GM19025 (cell line): ENCODE measurements at regions not wholly inside any gene's neighbourhood (a gene's known extent, or its start where the extent isn't known, plus 50 kb on each side); places are given as distances from the start of the nearest gene placed in this dataset.

ENCODE experiments used
- ATAC-seq: cut with Tn5 transposase; IDR thresholded peaks from one replicate; pipeline ENCODE4 v1.9.1; 2021; ENCODE audit warnings: mild to moderate bottlenecking, low read depth, moderate library complexity; ENCODE audit not compliant: unreplicated experiment

DNA sequence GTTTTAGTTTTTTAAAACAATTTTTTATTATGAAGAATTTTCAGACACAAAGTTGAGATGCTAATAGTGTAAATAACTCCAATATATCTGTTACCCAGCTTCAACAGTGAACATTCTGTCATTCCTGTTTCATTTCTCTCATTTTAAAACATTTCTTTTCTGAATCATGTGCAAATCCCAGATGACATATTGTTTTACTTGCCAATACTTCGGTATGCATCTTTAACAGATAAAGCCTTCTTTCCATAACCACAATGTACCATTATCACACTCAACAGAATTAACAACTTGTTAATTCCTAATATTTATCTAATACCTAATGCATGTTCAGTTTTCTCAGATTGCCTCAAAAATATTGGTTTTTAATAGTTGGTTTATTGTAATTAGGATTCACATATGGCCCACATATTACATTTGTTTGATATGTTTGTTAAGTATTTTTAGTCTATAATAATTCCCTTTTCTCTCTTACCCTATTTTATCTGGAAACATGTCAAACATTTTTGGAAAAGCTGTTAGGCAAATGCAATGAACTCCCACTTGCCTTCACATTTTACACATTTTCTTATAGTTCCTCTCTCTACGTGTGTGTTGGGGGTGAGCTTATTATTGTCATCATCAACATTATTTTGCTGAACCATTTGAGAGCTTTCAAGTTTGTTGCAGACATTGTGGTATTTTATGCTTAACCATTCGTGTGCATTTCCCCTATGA is 58.7 kb upstream of the ANKRD55 start:
- no peak for ATAC-seq

- no peak for ATAC-seq
These were observed 58.0 kb upstream of the ANKRD55 start for GRCh38 chr5:56291079-56291643.

DNA sequence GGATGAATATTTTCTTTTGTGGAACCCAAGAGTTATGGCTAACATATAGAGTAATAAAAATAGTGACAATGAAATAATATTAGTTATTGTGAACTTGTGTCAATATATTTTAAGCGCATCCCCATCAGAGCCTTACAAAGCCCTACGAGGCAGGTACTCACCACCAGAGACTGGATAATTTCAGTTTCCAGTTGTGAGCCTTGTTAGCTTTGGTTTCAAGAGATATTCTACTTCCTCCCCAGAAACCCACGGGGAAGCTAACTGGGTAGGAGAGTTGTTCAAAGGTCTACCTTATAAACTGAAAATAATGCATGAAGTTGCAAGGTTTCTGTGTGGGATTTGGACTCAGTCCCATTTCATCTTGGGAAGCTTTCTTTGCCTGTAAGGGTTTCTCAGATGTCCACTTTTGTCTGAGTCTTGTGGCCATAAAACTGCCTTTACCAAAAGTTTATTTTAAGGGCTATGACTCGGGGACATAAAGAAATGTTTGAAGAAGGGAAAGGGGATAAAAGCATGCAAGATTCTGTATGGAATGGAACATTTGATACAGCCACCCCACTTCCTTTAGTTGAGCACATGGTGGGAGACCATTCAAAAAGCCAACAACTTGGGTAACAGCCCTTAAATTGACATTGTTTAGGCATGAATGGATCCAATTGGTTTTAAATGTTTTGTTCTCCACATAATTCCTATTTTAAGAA is 57.4 kb upstream of the ANKRD55 start:
- no peak for ATAC-seq

DNA sequence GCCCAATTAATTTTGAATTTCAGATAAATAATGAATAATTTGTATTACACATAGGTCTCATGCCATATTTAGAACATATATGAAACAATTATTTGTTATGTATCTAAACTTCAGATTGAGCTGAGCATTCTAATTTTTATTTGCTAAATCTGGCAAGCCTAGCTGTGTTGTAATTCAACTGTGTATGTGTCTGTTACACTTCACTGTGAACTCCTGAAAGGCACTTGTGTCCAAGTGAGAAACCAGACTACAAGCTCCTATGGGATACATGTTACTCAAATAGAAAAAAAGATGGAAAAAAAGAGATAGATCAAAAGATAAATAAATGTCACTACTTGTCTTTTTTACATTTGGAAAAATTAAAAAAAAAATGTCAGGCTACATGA is 56.5 kb upstream of the ANKRD55 start:
- no peak for ATAC-seq

DNA sequence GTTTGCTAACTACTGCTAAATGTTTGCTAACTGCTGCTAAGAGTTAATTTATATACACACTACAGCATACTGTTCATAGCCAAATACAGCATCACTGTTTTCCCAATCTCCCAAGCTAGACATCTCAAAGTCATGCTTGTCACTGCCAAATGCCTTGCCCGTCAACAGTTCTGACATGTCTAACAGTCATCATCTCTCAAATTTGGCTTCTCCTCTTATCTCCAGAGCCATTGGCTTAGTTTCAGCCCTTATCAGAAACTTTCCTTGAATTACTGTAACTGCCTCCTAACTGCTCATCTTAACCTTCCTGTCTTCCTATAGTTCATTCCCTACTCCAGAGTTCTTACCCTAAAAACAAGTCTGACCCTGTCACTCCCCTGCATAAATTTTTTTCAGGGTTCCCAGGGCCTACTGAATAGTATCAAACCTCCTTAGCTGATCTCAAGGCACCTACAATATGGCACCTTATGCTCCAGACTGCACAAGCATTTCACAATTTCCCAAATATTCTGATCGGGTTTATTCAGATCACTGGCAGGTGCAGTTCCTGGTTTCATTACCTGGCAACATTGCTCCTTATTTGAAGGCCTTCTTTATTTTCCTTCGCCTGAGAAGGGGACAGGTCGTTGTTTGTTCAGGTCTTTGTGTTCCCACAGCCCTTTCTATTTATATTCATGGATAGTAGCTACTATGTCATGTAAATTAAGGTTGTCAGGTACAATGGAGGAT is 55.9 kb upstream of the ANKRD55 start:
- ATAC-seq = no peak

GRCh38 chr5:56286015-56286884 is 53.1 kb upstream of the ANKRD55 start:
- no peak for ATAC-seq

- ATAC-seq = no peak
These were observed 49.8 kb upstream of the ANKRD55 start for GRCh38 chr5:56282951-56283350.
